ENCODE measurements at regions not wholly inside any gene's neighbourhood (a gene's known extent, or its start where the extent isn't known, plus 50 kb on each side); places are given as distances from the start of the nearest gene placed in this dataset.

DNA sequence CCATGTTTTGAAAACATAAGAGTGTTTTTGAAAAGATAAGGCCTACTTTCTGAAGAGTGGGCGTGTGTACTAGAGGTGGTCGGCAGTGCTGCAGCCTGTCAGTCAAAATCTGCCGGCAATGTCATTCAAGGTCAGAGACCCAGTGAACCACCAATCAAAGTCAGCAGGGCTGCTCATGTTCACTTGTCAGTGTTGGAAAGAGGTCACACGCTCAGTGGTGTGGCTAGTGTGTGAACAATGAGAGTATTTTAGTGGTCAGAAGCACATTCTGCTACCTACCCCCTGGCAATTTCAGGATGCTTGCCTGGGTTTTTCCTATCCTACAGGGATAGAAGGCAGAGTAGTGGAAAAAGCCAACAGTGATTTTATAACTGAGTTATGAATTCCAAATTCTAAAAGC lies 278.5 kb upstream of the ONECUT1 start:
- TF ChIP-seq, protein P1, sequence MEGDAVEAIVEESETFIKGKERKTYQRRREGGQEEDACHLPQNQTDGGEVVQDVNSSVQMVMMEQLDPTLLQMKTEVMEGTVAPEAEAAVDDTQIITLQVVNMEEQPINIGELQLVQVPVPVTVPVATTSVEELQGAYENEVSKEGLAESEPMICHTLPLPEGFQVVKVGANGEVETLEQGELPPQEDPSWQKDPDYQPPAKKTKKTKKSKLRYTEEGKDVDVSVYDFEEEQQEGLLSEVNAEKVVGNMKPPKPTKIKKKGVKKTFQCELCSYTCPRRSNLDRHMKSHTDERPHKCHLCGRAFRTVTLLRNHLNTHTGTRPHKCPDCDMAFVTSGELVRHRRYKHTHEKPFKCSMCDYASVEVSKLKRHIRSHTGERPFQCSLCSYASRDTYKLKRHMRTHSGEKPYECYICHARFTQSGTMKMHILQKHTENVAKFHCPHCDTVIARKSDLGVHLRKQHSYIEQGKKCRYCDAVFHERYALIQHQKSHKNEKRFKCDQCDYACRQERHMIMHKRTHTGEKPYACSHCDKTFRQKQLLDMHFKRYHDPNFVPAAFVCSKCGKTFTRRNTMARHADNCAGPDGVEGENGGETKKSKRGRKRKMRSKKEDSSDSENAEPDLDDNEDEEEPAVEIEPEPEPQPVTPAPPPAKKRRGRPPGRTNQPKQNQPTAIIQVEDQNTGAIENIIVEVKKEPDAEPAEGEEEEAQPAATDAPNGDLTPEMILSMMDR (IDR thresholded peaks at IDR 0.05), result no peak
- TF ChIP-seq POLR2AphosphoS5 (IDR thresholded peaks at IDR 0.05), result no peak
